ENCODE measurements at regions not wholly inside any gene's neighbourhood (a gene's known extent, or its start where the extent isn't known, plus 50 kb on each side); places are given as distances from the start of the nearest gene placed in this dataset.
A peak's percentile ranks its signal among the peaks of the same experiment; 100 is the strongest.

DNA sequence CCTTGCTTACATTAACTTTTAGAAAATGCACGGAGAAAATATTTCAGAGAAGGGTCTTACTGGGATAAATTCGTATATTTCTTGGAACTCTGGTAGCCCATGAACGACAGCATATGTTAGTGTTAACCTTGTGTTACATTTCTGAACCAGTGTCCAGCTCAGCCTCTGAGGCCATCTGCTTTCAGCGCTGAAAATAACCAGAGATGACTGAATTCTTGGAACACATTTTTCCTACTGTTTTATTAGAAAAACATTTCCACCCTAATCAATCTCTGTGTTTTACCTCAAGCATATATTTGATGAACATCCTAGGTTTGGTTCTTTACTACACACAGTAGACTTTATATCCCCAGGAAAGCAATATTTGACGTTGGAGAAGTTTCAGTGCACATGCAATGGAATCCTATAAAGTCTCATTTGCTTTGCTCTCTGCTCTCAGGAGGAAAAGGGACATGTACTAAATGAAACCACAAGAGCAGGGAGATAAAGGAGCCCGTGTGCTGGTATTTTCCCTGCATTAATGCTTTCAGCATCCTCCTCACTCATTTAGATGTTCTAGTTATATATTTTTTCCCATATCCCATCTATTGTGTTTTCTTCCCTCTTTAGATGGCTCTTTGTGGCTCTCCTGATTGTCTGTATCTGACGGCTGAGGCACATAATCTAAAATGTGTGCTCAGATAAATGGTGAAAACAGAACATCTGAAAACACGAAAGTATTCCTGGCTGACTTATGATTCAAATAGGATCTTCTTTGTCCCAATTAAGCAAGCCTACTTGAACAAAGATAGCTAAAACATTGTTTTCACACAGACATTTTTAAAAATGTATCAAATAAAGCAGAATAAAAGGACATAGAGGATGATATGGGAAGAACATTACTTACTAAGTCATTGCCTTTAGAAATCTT, 151.7 kb upstream of the KCNMB2 start:
- H3K36me3 ChIP-seq = no peaks in the 10 kb centered on the region
- peak overlapping the region; percentile 32 to 83 for H3K27ac ChIP-seq
- TF ChIP-seq, protein P1, sequence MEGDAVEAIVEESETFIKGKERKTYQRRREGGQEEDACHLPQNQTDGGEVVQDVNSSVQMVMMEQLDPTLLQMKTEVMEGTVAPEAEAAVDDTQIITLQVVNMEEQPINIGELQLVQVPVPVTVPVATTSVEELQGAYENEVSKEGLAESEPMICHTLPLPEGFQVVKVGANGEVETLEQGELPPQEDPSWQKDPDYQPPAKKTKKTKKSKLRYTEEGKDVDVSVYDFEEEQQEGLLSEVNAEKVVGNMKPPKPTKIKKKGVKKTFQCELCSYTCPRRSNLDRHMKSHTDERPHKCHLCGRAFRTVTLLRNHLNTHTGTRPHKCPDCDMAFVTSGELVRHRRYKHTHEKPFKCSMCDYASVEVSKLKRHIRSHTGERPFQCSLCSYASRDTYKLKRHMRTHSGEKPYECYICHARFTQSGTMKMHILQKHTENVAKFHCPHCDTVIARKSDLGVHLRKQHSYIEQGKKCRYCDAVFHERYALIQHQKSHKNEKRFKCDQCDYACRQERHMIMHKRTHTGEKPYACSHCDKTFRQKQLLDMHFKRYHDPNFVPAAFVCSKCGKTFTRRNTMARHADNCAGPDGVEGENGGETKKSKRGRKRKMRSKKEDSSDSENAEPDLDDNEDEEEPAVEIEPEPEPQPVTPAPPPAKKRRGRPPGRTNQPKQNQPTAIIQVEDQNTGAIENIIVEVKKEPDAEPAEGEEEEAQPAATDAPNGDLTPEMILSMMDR (IDR thresholded peaks at IDR 0.05) = peak in 1 of 2 donors; percentile 59
- no peaks in the 10 kb centered on the region for H3K9me3 ChIP-seq
- H3K4me1 ChIP-seq = peaks cover 0 to 14% of the 10 kb centered on the region in 2 donors
- H3K27me3 ChIP-seq = no peaks in the 10 kb centered on the region
- DNase-seq (ENCODE audit: low spot score) = no peak
- H3K4me3 ChIP-seq = peak overlapping the region; percentile 26 to 27

DNA sequence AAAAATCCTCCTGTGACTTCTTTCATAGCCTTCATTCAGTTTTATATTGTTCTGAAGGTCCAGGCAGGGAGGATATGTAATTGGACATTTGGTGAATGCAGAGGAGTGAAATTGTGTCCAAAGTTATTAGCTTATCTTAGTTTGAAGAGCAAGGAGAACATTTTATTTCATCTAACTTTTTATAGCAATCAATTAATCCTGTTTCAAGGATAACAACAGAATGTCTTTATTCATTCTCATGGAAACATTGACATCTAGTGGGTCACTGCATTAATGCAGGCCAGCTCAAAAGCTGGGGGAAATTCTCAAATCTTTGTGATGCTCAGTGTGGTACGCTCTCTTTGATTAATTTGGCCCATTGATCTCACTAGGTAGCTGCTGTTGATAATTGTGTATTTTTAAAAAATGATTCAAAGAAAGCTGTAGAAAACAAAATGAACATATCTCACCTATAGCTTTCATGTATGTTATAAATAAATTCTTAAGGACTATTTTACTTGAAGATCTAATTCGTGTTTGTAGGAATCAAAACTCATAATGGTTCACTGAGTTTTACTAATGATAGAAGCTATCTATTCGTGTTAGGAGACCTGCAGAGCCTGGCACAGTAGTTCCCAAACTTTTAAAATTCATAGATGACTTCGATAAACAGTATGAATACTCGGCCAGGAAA, 150.8 kb upstream of the KCNMB2 start:
- no peak for DNase-seq (ENCODE audit: low spot score)
- H3K27me3 ChIP-seq = no peaks in the 10 kb centered on the region
- no peaks in the 10 kb centered on the region for H3K9me3 ChIP-seq
- H3K4me3 ChIP-seq = peak overlapping the region; percentile 26 to 27
- H3K4me1 ChIP-seq = peaks cover 0 to 14% of the 10 kb centered on the region in 2 donors
- peak overlapping the region; percentile 32 to 83 for H3K27ac ChIP-seq
- no peaks in the 10 kb centered on the region for H3K36me3 ChIP-seq
- TF ChIP-seq, protein P1 (IDR thresholded peaks at IDR 0.05) = peak; percentile 49 to 86

DNA sequence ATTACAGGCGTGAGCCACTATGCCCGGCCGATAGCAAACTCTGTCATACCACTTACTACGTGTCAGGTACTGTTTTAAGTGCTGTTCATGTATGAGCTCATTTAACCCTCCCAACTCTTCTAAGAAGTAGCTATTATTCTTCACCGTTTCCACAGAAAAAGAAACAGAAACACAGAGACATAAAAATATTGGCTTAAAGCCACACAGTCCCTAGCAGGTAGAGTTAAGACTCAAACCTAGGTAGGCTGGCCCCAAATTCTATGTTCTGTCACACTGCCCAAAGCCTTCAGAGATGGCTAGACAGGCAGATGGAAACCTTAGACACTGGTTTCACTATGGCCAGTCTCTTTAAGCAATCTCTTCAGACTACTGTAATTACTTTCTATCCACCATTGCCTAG, 149.8 kb upstream of the KCNMB2 start:
- Histone ChIP-seq H3K9me3 (no peaks in the 10 kb centered on the region), H3K36me3 (no peaks in the 10 kb centered on the region), H3K27me3 (no peaks in the 10 kb centered on the region), H3K4me1 (peaks cover 0 to 14% of the 10 kb centered on the region in 2 donors), H3K27ac (no peak overlapping the region), H3K4me3 (no peak overlapping the region)
- TF ChIP-seq, protein P1 (IDR thresholded peaks at IDR 0.05) = no peak
- DNase-seq (ENCODE audit: low spot score) = no peak

DNA sequence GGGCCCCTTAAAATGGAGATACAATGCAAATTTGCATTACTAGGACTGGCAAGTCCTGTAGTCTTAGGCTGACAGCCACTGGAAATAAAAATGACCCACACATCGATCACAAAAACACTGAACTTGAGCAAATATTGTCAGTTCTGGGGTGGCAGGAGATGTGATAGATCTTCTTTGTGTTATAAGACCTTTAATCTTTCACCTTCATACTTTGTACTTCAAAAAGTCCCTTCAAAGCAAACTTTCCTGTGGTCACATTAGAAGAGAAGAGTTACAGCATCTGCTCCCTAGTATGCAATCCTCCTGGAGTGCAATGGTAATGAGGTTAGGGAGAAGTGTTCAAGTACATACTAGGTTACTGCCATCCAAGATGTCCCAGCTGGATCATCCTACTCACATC, 149.4 kb upstream of the KCNMB2 start:
- DNase-seq (ENCODE audit: low spot score) = no peak

DNA sequence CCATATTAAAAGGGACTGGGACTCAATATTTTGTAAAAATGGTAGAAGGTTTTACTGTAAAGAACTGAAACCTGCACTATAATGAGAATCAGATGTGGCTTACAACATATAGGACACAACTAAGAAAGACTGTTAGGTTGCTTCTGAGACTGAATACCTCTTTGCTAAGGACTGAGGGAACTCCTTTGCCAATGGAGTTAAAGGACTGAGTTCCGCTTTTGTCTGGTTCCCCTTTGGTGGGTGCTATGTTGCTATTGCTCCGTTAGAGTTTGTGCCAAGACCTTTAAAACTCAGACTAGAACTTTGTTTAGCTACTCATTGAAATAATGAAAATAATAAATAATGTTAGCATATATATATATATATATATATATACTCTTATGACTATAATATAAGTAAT, 147.8 kb upstream of the KCNMB2 start:
- Histone ChIP-seq H3K36me3 (no peaks in the 10 kb centered on the region), H3K4me3 (no peak overlapping the region), H3K27ac (no peak overlapping the region), H3K27me3 (no peaks in the 10 kb centered on the region), H3K4me1 (peaks cover 0 to 11% of the 10 kb centered on the region in 2 donors), H3K9me3 (no peaks in the 10 kb centered on the region)
- TF ChIP-seq, protein P1 (IDR thresholded peaks at IDR 0.05) = no peak
- no peak for DNase-seq (ENCODE audit: low spot score)

More for the DNA sequence above, 149.4 kb upstream of the KCNMB2 start:
- TF ChIP-seq, protein P1 (IDR thresholded peaks at IDR 0.05) = no peak
- no peaks in the 10 kb centered on the region for H3K27me3 ChIP-seq
- H3K36me3 ChIP-seq = no peaks in the 10 kb centered on the region
- H3K4me1 ChIP-seq = peaks cover 0 to 13% of the 10 kb centered on the region in 2 donors
- no peak overlapping the region for H3K4me3 ChIP-seq
- no peaks in the 10 kb centered on the region for H3K9me3 ChIP-seq
- no peak overlapping the region for H3K27ac ChIP-seq
